ENCODE measurements at regions not wholly inside any gene's neighbourhood (a gene's known extent, or its start where the extent isn't known, plus 50 kb on each side); places are given as distances from the start of the nearest gene placed in this dataset.

- Histone ChIP-seq H4K20me1 (replicated peaks in 1 of 2; ENCODE audit: control insufficient read depth in 1 of 2, insufficient read depth in 2 of 2, low read length in 2 of 2) (no peaks in the 10 kb centered on the region), H3K79me2 (ENCODE audit: control insufficient read depth in 1 of 2, insufficient read depth in 2 of 2, low read length in 2 of 2) (no peaks in the 10 kb centered on the region), H3K56ac (replicated peaks; ENCODE audit: insufficient read length, low read depth, low read length) (no peak overlapping the region), H2BK5ac (ENCODE audit: low read depth, low read length) (no peak overlapping the region), H2BK20ac (ENCODE audit: low read length) (no peak overlapping the region), H4K5ac (ENCODE audit: insufficient read length, low read depth, low read length) (no peak overlapping the region), H2BK120ac (replicated peaks; ENCODE audit: low read depth, low read length) (no peak overlapping the region), H3K4me3 (ENCODE audit: extremely low read depth in 1 of 4, insufficient read depth in 2 of 4, low read depth in 3 of 4, low read length in 4 of 4) (no peak overlapping the region), H2AFZ (ENCODE audit: low read length) (no peak overlapping the region), H3K4me1 (replicated peaks in 1 of 4; ENCODE audit: control insufficient read depth in 3 of 4, insufficient read depth in 4 of 4, low read length in 3 of 4) (no peaks in the 10 kb centered on the region), H3K27me3 (replicated peaks in 1 of 4; ENCODE audit: control insufficient read depth in 3 of 4, extremely low read depth in 1 of 4, insufficient read depth in 3 of 4, low read length in 3 of 4) (no peaks in the 10 kb centered on the region), H3K23ac (ENCODE audit: insufficient read length) (no peak overlapping the region), H3K27ac (ENCODE audit: low read depth, low read length) (no peak overlapping the region), H2BK12ac (ENCODE audit: low read depth, low read length) (no peak overlapping the region), H3K14ac (ENCODE audit: insufficient read length) (no peak overlapping the region), H2AK5ac (ENCODE audit: low read depth, low read length) (no peak overlapping the region), H4K8ac (ENCODE audit: extremely low read depth, insufficient read depth, low read length) (no peak overlapping the region), H2BK15ac (ENCODE audit: low read length) (no peak overlapping the region), H3K4ac (replicated peaks; ENCODE audit: insufficient read length, low read depth, low read length) (no peak overlapping the region), H3K36me3 (ENCODE audit: control insufficient read depth in 2 of 4, insufficient read depth in 4 of 4, low read length in 3 of 4) (no peaks in the 10 kb centered on the region), H3K23me2 (ENCODE audit: low read depth, low read length) (no peaks in the 10 kb centered on the region), H3K9me3 (ENCODE audit: insufficient read depth in 2 of 2, low read depth in 1 of 2, low read length in 1 of 2) (no peaks in the 10 kb centered on the region), H3K4me2 (ENCODE audit: insufficient read depth in 1 of 2, low read depth in 2 of 2, low read length in 2 of 2) (no peak overlapping the region), H3K18ac (ENCODE audit: extremely low read depth, low read length) (no peak overlapping the region), H3K9ac (replicated peaks in 1 of 4; ENCODE audit: extremely low read depth in 1 of 4, low read depth in 3 of 4, low read length in 3 of 4) (no peak overlapping the region), H3K79me1 (ENCODE audit: low read depth, low read length) (no peaks in the 10 kb centered on the region), H4K91ac (replicated peaks; ENCODE audit: insufficient read length, low read length) (no peak overlapping the region)
- DNase-seq (ENCODE audit: low read depth in 1 of 2, low spot score in 2 of 2) (no peak), FAIRE-seq (no peak)
- WGBS, 2 experiments (ENCODE audit: extremely low coverage in 1 of 2, insufficient coverage in 1 of 2, insufficient read length in 1 of 2, insufficient replicate concordance in 2 of 2, low coverage in 1 of 2, low lambda C conversion rate in 2 of 2, missing lambda C conversion rate in 1 of 2), result 92% methylated on average over 4 of the region's 4 CpGs; no CpG with 5 or more reads in 1 of the 2 experiments
- ChIA-PET CTCF (ENCODE audit: partially characterized antibody) (no interaction called here), POLR2A (ENCODE audit: partially characterized antibody) (no interaction called here)
- no peak for TF ChIP-seq JUN (IDR thresholded peaks at IDR 0.05; ENCODE audit: low read depth, low read length)
Measured at GRCh38 chr5:88518131-88519016, 249.7 kb upstream of the TMEM161B start.
